T-helper 9 cell (primary cell): ENCODE measurements at regions not wholly inside any gene's neighbourhood (a gene's known extent, or its start where the extent isn't known, plus 50 kb on each side); places are given as distances from the start of the nearest gene placed in this dataset.

Source experiments
- DNase-seq: peaks from one replicate; pipeline ENCODE4 v3.0.0-alpha.2; 2020

DNA sequence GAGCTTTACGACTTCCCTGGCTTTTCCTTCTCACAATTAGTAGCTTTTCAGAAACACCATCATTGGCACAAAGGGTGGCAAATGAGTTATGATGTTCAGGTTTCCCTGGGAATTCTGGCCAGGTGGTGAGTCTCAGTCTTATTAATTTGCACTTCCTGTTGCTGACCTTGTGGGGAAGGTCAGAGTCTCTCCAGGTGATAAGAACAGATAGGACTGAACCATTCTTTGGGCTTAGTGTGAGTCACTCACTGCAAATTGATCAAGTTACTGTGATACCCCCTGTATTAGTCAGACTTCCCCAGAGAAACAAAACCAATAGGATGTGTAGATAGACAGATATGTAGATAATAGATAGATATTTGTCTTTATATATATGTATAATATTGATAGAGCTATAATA, 53.8 kb upstream of the RANBP3L start:
- DNase-seq = no peak

DNA sequence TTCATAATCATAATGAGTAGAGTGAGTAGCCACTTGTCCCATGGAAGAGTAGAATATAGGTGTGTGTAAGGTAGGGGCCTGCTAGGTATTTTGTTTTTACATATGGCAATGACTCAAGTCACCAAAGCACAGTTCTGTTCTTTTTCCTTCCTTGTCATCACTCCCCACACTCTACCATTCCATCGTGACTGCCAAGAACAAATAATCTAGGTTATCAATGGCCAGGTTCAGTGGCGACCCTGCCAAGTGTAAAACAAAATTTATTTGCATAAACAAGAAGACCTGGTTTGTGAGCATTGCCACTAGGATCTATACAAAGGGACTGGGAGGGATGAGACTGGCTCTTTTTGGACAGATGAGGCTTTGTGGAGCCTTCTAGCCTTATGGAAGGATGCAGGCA, 55.2 kb upstream of the RANBP3L start:
- DNase-seq = no peak

DNA sequence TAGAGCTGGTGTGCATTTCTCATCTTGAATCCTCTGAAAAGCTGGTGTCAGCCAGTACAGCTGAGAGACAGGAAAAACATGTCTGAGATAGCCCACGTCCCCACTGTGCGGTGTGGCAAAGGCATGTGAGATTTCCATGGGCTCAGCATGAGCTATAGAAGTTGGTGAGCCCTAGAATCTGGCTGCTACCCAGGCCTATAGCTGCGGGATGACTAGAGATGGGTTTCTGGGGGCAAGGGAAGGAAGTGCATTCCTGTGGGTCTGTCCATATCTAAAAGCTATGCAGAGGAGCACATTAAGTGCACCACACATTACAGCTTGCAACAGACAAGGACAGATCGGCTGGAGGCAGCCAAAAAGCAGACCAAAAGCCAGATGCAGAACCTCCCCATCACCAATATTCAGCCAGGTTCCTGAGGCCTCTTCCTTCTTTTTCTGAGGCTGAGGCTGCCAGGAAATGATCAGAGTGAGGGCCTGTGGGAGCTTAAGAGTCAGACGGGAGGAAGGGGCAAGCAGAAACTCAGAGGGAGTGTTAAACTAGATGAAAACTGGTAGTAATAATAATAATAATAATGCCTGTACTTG, 55.8 kb upstream of the RANBP3L start:
- no peak for DNase-seq

DNA sequence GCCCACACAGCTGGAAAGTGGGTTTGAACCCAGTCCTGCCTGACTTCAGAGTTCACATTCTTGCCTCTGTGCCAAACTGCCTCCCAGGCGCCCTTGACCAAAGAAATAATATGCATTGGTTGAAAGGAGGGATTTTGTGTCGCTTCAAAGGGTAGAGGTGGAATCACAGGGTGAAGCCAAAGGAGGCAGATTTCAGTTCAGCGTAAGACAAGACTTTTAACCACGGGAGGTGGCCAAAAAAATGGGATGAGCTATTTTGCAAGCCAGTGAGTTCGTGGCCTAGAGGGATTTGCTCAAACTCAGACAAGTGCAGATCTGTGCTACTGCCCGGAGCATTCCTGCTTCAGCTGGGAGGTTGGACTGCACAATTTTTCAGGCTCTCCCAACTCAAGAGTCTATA, 57.6 kb upstream of the RANBP3L start:
- DNase-seq = no peak

DNA sequence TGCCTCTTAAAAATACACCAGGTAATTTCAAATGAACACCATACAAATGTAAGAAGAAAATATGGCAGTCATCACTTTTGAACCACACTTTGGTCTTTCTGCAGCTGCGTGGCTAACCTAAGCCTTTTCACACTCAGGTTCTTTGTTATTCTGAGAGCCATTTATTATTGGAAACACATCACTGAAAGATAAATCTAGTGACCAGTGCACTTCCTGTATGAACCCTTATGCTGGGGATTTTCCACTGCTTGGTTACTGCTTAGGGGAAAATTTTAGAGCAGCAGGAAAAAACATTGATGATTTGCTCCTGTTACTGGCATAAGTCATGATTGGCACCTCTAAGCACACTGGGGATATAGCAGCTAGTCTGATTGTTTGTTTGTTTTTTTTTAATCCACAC, 58.6 kb upstream of the RANBP3L start:
- no peak for DNase-seq

DNA sequence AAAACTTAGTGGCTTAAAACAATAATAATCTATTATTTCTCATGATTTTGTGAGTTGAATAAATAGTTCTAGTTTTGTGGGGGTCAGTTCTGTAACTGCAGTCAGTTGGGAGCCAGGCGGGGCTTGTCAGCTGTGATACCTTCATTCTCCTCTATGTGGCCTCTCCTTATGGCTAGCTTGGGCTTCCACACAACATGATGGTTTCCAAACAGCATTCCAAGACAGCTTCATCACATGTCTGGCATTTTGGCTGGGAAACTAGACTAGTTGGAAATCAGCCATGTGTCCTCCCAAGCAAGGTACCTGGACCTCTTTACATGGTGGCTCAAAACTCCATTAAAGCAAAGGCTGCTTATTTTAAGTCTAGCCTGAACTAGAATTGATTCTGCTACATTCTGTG, 61.4 kb upstream of the RANBP3L start:
- DNase-seq = no peak

DNA sequence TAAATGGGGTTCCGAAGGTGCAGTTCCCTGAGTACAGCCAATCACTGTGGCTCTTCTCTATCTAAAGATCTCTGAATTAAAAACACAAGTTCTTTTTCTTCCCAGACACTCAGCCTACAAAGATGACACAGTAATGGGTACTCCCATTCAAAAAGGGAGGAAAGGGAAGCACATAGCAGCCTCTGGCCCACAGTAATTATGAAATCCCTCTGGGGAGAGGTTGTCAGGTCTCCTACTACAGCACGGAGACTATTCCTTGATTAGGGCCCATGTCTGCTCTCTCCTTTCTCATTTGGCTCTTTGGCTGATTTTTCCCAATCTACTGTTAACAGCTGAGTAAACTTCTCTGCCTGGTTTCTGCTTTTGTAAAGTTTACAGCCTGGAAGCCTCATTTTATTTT, 62.0 kb upstream of the RANBP3L start:
- DNase-seq = no peak

DNA sequence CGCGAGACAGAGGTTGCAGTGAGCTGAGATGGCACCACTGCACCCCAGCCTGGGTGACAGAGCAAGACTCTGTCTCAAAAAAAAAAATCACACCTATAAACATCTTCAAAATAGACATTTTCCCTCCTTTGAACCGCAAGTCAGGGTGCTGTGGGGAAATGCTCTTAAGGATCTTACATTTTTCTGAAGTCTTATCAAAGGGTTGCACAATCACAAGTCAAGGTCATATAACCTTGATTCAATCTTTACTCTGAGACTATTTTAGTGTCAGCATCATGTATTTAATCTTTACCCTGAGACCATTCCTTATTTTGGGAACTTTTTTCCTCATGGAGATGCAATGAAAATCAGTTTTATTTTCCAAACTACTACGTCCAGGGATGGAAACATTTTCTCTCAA, 62.8 kb upstream of the RANBP3L start:
- DNase-seq = no peak

DNA sequence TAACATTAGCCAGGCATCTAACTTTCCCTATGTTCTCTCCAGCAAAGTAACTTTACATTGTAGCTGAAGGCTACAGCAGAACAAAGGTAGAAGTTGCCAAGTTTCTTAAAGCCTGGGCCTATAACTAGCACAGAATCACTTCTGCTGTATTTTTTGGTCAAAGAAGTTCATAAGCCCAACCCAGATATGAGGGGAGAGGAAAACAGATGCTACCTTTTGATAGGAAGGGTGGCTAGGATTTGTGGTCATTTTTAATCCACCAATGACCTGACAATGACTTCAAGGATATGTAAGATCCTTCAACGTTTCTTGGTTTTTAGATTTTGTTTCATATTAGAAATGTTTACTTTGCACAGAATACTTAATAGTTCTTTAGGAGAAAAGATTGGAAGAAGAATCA, 64.2 kb upstream of the RANBP3L start:
- DNase-seq = no peak

DNA sequence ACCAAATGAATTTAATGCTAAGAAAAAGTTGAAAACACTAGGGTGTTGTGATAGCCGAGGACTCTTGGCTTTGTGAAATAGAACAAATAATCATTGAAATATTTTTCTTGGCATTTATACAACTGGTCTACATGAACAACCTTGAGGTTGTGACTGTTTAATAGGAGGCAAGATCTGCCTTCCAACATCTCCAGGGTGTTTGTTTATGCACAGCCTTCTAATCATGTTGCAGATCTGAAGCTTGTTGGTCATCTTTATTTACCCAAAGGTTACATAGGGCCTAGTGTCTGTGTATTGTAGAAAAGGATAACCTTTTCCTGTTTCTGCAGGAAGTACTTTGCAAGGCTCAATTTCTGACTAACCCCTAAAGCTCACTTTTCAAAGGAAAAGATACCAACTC, 65.2 kb upstream of the RANBP3L start:
- DNase-seq = no peak

DNA sequence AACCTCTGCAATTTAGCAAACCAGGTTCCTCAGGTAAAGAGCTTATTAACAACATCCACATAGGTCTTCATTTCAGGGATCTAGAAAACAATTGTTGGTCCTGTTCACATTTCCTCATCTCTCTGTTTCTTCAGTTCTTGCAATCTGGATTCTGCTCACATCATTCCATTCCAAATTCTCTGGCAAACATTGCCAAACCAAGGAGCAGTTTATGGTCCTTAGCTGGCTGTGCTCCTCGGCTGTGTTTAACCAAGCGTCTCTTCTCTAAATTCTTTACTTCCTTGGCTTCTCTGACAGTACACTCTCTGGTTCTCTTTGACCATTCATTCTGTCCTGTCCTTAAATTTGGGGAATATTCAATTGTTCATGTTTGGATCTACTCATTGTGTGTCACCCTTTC, 65.8 kb upstream of the RANBP3L start:
- no peak for DNase-seq

DNA sequence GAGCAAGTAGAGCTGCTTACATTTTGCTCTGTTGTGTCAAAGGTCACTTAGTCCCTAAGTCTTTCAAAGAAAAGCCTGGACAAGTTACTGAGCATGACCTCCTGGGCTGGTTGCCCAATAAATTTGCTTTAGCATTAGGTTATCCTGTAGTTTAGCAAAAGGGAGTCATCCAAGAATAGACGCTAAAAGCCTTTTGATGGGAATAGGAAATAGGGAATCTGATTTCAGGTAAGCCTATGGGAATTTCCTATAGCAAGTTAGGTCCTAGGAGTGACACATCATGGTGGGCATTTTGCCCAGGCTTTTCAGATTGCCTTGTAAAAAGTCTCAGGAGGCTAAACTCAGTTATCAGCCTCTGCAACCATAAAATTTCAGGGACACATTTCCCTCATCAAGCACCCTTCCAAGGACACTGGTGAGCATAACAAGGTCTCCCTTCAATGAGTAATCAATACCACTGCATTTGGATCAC, 67.6 kb upstream of the RANBP3L start:
- DNase-seq = no peak

DNA sequence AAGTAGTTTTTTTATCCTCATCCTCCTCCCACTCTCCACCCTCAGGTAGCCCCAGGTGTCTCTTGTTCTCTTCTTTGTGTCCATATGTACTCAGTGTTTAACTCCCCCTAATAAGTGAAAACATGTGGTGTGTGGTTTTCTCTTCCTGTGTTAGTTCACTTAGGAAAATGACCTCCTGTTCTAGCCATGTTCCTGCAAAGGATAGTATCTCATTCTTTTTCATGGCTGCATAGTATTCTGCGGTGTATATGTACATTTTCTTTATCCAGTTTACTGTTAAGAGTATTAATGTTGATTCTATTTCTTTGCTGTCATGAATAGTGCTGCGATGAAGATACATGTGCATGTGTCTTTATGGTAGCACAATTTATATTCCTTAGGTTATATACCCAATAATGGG, 68.4 kb upstream of the RANBP3L start:
- no peak for DNase-seq

DNA sequence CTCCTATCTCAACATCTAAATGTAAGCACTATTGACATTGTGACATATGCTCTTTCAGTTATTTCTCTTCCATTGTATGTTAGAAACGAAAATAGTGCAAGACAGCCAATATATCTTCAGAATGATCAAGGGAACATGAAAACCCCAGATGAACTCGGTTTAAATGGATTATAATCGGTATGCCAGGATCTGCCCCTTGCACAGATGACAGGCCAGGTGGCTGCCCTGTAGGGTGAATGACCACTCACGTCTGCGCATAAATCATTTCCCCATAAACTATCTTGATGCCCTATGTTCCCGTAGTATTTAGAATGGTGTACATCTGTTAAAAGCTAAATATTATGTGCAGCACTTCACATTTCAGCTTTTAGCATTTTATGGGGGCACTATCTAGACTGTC, 69.7 kb upstream of the RANBP3L start:
- DNase-seq = no peak

DNA sequence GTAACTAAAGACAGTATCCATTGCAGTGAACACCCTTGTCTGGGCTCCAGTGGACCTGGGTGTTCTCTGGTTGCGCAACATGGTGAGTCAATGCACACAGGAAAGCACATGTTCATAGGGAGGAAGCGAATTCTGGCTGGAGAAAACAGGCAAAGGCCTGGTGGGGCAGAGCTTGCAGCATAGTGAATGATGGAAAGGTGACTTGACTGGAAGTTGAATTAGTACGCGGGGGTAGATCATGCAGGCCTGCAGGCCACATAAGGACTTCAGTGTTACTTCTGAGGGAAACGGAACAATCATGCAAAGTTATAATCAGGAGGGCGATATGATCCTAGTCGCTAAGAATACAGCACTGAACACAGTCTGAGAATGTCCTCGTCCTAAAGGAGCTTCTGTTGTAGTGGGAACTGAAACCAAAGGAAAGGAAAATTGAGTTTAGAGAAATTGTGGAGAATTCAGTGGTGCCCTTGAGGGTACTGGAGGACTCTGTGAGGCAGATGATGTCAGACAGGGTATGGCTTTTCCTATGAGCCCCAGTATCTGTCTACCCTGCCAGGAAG, 71.9 kb upstream of the RANBP3L start:
- DNase-seq = no peak

DNA sequence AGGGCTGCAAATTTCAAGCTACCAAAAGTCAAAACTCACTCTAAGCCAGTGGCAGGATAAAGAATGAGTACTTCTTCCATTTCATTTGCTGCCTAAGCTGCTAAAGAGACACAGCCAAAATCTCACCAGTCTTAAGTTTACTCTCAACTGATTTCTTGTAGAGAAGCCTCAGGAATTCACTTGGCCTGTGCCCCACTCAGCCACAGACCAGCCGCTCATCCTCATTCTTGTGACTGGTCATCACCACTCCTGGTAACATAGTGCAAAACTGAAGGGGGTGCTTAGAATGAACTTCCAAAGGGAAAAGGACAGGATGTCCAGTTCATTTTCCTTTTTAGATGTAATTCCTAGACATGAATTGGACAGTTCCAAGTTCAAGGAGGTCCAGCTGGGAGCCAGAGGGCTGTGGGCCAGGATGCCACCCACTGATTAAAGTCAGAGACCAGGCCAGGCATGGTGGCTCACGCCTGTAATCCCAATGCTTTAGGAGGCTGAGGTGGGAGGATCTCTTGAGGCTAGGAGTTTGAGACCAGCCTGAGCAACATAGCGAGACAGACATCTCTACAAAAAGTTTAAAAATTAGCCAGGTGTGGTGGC, 72.7 kb upstream of the RANBP3L start:
- no peak for DNase-seq

DNA sequence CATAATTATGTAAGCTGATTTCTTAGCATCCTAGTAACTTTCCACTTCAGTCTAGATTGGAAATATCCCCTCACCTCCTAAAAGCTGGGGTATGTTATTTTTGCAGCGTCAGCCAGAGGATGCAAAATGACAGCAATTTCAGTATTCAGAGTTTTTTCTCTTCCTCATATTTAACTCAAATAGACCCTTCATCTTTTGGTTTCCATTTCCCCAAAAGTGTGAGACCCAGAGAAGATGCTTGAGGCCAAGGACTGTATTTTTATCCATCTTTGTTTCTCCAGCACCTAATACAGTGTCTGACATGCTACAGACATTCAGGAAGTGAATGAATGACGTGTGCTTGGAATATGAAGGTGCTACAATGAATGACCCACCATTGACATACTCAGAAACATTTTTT, 75.5 kb upstream of the RANBP3L start:
- no peak for DNase-seq

DNA sequence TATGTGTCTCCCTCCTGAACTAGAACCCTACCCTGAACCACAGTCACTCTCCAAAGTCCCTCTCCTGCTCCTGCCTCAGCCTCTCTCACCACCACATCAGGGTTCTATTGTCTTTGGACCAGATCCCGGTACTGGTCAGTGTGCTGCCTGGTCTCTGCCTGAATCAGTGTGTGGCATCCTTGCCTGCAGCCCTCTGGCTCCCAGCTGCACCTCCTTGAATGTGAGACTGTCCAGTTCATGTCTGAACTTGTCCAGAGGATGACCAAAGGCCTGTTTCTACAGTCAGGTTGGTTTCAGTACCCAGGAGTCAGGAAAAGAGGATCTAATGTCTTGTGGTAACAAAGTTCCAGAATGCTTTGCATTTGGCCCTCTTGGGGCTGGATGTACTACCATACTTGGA, 76.8 kb upstream of the RANBP3L start:
- DNase-seq = no peak

DNA sequence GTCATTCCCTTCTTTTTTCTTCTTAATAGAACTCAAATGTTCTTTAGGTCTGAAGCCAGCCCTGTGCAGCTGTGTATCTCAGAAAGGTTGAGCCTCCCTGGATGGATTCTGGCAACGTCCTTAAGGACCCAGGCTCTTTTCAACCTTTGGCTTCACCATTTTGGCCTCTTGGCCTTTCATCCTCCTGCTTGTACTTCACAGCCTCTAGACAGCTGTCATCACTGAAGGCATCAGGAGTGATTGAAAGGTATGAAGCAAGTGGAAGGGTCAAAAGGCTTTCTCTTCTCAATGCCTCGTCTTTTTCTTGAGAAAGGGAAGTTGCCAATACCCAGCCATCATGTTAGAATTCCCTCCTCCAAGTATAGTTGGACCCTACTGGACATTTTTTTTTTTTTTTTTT, 81.2 kb upstream of the RANBP3L start:
- no peak for DNase-seq

DNA sequence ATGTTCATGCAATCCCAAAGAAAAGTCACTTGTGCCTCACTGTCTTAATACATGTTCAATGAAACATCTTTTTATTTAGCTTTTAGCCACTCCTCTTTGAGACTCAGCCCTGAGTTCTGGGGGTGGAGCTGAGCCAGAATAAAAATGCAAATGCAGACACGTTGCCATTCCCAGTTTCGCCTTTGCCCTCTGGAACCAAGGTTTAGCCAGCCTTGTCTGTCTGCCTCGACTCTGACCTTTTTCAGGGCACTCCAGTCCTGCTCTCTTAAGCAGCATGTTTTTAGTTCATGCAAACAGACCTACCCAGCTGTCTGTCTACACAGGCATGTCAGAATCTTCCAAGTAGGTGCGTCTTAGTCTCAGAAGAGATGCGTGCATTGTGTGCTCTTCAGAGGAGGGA, 82.2 kb upstream of the RANBP3L start:
- DNase-seq = no peak

DNA sequence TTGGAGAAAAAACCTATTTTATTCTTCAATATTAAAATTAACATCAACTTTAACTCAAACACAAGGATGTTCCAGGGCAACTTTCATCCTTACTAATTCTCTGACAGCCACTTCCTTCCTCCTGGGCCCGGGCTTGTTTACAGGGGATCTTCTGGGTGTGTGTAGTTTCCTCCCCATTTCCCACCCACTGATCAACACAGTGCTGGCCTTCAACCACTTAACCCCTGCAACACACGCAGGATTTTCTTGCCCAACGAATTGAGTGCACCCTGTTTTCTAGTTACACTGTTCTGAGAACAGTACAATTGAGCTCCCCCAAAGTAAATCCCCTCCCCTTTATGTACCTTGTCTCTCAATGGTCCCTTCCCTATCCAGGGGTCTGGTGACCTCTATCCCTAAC, 83.1 kb upstream of the RANBP3L start:
- DNase-seq = no peak

DNA sequence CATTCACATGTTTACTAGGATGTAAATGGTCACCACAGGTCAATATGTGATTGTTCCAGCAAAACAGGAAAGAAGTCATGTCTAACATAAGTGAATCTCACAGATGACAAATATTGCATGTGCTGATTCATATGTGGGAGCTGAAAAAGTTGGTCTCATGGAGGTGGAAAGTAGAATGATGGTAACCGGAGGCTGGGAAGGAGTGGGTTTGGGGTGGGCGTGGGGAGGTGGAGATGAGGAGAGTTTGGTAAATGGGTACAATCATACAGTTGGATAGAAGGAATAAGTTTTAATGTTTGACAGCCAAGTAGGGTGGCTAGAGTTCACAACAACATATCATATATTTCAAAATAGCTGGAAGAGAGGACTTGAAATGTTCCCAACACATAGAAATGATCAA, 83.8 kb upstream of the RANBP3L start:
- DNase-seq = no peak

DNA sequence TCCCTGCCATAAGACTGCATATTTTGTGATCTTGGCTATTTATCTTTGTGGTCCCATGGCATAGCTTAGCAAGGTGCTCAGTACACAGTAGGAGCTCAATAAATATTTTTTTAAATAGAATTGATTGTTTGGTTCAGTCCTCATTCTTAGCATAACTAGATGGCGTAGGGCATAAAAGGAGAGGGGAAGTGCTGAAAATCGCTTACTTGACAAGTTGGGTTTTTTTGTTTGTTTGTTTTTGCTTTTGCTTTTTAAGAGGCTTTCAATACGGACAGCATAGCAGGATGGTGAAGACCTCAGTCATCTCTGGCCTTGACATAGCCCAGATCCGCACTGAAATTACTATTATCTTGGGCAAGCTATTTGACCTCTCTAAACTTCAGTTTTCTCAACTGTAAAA, 86.6 kb upstream of the RANBP3L start:
- DNase-seq = no peak

DNA sequence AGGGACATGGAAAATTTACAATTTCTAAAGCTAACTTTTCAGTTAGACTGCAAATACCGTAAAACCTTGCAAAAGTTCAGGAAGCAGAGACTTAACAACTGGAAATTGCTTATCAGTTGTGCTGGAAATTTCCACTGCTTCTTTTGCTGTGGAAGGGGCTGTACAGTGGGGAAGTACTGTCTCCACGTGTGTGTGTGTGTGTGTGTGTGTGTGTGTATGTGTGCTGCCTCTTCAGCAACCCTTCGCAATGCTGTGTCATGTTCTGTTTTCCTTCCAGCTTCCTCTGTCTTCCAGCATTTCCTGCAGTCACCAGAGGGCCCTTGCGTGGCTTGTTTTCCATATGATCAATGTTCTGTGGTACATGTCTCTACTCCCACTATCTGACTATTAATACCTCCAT, 87.5 kb upstream of the RANBP3L start:
- DNase-seq = no peak

DNA sequence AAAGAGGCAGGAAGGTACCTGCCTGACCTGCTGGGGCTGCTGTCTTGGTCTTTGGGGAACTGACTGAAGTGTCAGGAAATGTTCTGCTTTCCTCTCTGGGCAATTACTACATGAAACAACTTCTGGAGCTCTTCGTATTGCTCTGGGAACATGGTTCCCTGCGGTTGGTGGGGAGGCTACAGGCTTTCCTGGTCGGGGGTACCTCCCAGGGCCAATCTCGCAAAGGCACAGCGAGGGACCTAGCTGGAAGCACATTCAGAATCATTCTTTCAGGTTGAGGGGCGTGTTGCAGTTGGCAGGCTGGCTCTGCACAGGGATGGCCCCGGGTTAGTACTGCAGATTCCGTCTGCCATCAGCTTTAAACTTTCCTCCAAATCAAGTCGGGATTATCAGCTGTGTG, 88.9 kb upstream of the RANBP3L start:
- no peak for DNase-seq
